B cell (primary cell): ENCODE measurements at regions not wholly inside any gene's neighbourhood (a gene's known extent, or its start where the extent isn't known, plus 50 kb on each side); places are given as distances from the start of the nearest gene placed in this dataset.

Experiments
- ATAC-seq: fragments of 200-7000 bp; cut with Tn5 transposase; one replicate; pipeline ENCODE4 v1.10.0; 2021; ENCODE audit warnings: low read depth, mild to moderate bottlenecking, moderate number of reproducible peaks, moderate library complexity
- CTCF ChIA-PET: fragments of 350-600 bp; sonication (Branson Sonifier 250); formaldehyde crosslinking; loops from one replicate; lab custom pipeline; 2021; ENCODE audit warnings: antibody characterized with exemption, inconsistent platforms; lab: Charles Lee
- POLR2A ChIA-PET: fragments of 350-600 bp; sonication (Branson Sonifier 250); formaldehyde crosslinking; loops from one replicate; lab custom pipeline; 2021; ENCODE audit warnings: antibody characterized with exemption; lab: Charles Lee
- DNase-seq: peaks from one replicate; pipeline ENCODE4 v3.0.0; 2013
- H2AFZ ChIP-seq: 2 replicates; pipeline ENCODE4 v1.6.1; 2012; ENCODE audit warnings: mild to moderate bottlenecking, low read depth, low read length; ENCODE audit not compliant: insufficient read depth, poor library complexity, severe bottlenecking
- H3K27ac ChIP-seq, 2 donors: 1 replicate in 1 of 2; 2 replicates in 1 of 2; pipeline ENCODE4 v1.5.1; 2012 to 2013; ENCODE audit warnings: low read length in 2 of 2, mild to moderate bottlenecking in 2 of 2, moderate library complexity in 1 of 2
- H3K27me3 ChIP-seq, 4 experiments: fragments of 200-600 bp in 1 of 4; sonication (generic) in 1 of 4; replicated peaks in 1 of 4; 1 replicate in 2 of 4; 2 replicates in 2 of 4; pipeline versions ENCODE4 v1.6.1 to v1.7.0; 2013 to 2016; ENCODE audit warnings: low read length in 3 of 4, mild to moderate bottlenecking in 2 of 4, mixed read lengths in 1 of 4, moderate library complexity in 1 of 4; ENCODE audit not compliant: insufficient read depth in 4 of 4, control insufficient read depth in 3 of 4; ENCODE audit errors: control extremely low read depth in 1 of 4
- H3K36me3 ChIP-seq, 2 experiments: replicated peaks in 1 of 2; 1 replicate in 1 of 2; 2 replicates in 1 of 2; pipeline versions ENCODE4 v1.6.1 to v1.7.1; 2013; ENCODE audit warnings: low read length in 1 of 2; ENCODE audit not compliant: insufficient read depth in 2 of 2, control insufficient read depth in 1 of 2; ENCODE audit errors: control extremely low read depth in 1 of 2, extremely low read depth in 1 of 2
- H3K4me1 ChIP-seq, 2 donors: fragments of 200-600 bp in 1 of 2; sonication (generic) in 1 of 2; 1 replicate in 1 of 2; 2 replicates in 1 of 2; pipeline versions ENCODE4 v1.5.1 to v1.6.1; 2013 to 2017; ENCODE audit warnings: low read length in 2 of 2; ENCODE audit not compliant: control insufficient read depth in 2 of 2, insufficient read depth in 2 of 2
- H3K4me2 ChIP-seq: replicated peaks from 2 replicates; pipeline ENCODE3; 2012; ENCODE audit warnings: mild to moderate bottlenecking, low read depth, low read length; ENCODE audit not compliant: poor library complexity, severe bottlenecking
- H3K4me3 ChIP-seq, 5 experiments: fragments of 200-600 bp in 1 of 5; sonication (generic) in 1 of 5; 1 replicate in 3 of 5; 2 replicates in 2 of 5; pipeline versions ENCODE4 v1.5.1 to v1.7.0; 2011 to 2016; ENCODE audit warnings: low read length in 4 of 5, mild to moderate bottlenecking in 4 of 5, low read depth in 2 of 5, control low read depth in 1 of 5, moderate library complexity in 1 of 5; ENCODE audit not compliant: insufficient read depth in 1 of 5; ENCODE audit errors: control extremely low read depth in 1 of 5, extremely low read depth in 1 of 5
- H3K79me2 ChIP-seq: fragments of 200-600 bp; sonication (generic); one replicate; pipeline ENCODE4 v1.6.0; 2016; ENCODE audit warnings: low read length; ENCODE audit not compliant: control insufficient read depth, insufficient read depth
- H3K9ac ChIP-seq: fragments of 200-600 bp; sonication (generic); 2 replicates; pipeline ENCODE4 v1.6.1; 2017; ENCODE audit warnings: mild to moderate bottlenecking, low read length, moderate library complexity
- H3K9me3 ChIP-seq, 3 donors: one replicate each; pipeline versions ENCODE4 v1.6.1 to v1.7.1; 2013; ENCODE audit warnings: low read length in 2 of 3; ENCODE audit not compliant: control insufficient read depth in 2 of 3, insufficient read depth in 1 of 3; ENCODE audit errors: control extremely low read depth in 1 of 3
- H4K20me1 ChIP-seq: 2 replicates; pipeline ENCODE4 v1.6.0; 2012; ENCODE audit warnings: mild to moderate bottlenecking, low read length; ENCODE audit not compliant: insufficient read depth, control insufficient read depth, poor library complexity, severe bottlenecking
- H3K27ac Mint-ChIP-seq: one replicate; pipeline ENCODE4 v1.8.0; 2021; ENCODE audit warnings: mixed read lengths
- H3K27me3 Mint-ChIP-seq: one replicate; pipeline ENCODE4 v1.8.0; 2021; ENCODE audit warnings: mixed read lengths
- H3K4me1 Mint-ChIP-seq: one replicate; pipeline ENCODE4 v1.8.0; 2021; ENCODE audit warnings: mixed read lengths
- H3K4me3 Mint-ChIP-seq: one replicate; pipeline ENCODE4 v1.8.0; 2021; ENCODE audit warnings: mixed read lengths
- H3K9me3 Mint-ChIP-seq: one replicate; pipeline ENCODE4 v1.8.0; 2022; ENCODE audit warnings: mixed read lengths; ENCODE audit not compliant: insufficient read depth
- CTCF ChIP-seq: fragments of 200-600 bp; IDR thresholded peaks from one replicate; pipeline ENCODE4 v1.8.0; 2022; ENCODE audit warnings: antibody characterized with exemption, mild to moderate bottlenecking
- EZH2 ChIP-seq: IDR thresholded peaks from 2 replicates; pipeline ENCODE4 v1.6.1; 2012; ENCODE audit warnings: borderline replicate concordance, low read depth, mild to moderate bottlenecking, moderate library complexity, low read length; ENCODE audit not compliant: insufficient read depth, poor library complexity, severe bottlenecking
- WGBS: methylation state at CpG from one replicate; pipeline ENCODE4 v1.1.5; 2013; ENCODE audit warnings: missing lambda C conversion rate; ENCODE audit not compliant: insufficient coverage; 5-methylcytosine and 5-hydroxymethylcytosine counted together
- intact Hi-C: fragments of 100-400 bp; cut with micrococcal nuclease; formaldehyde crosslinking; loops from one replicate; pipeline ENCODE4 v1.10.0; 2022

- no peaks in the 10 kb centered on the region for H3K9me3 Mint-ChIP-seq
- no peak overlapping the region for H3K27ac ChIP-seq
- H3K4me2 ChIP-seq = no peak overlapping the region
- no peak overlapping the region for H2AFZ ChIP-seq
- ChIA-PET CTCF (interaction anchor here (0.6 to 2.5 kb wide), 3 partner anchors 56 to 175 kb away, joined by 3 to 13 read pairs (median 3); partner anchors contain the start of gene SH3GLB1), POLR2A (no interaction called here)
- 50% methylated on average over 2 of the region's 4 CpGs for WGBS
- no peak overlapping the region for H3K27ac Mint-ChIP-seq
- ATAC-seq (no peak), DNase-seq (no peak)
- no peak overlapping the region for H3K4me3 Mint-ChIP-seq
- H3K4me3 ChIP-seq = no peak overlapping the region
- no peaks in the 10 kb centered on the region for H3K27me3 Mint-ChIP-seq
- H3K9ac ChIP-seq = no peak overlapping the region
- no peaks in the 10 kb centered on the region for H3K36me3 ChIP-seq
- H3K9me3 ChIP-seq = no peaks in the 10 kb centered on the region
- intact Hi-C loops = no loop called here
- TF ChIP-seq EZH2 = no peak
- no peak for TF ChIP-seq CTCF
- no peaks in the 10 kb centered on the region for H3K79me2 ChIP-seq
- peaks cover 13% of the 10 kb centered on the region for H3K4me1 Mint-ChIP-seq
- no peaks in the 10 kb centered on the region for H3K27me3 ChIP-seq
- H4K20me1 ChIP-seq = no peaks in the 10 kb centered on the region
- H3K4me1 ChIP-seq = peaks cover 0 to 3% of the 10 kb centered on the region in 2 donors
Measured at GRCh38 chr1:86648255-86648654, 56.1 kb upstream of the SH3GLB1 start.

- Histone ChIP-seq H3K27ac (no peak overlapping the region), H3K9me3 (no peaks in the 10 kb centered on the region), H3K4me2 (no peak overlapping the region), H3K4me3 (no peak overlapping the region), H3K9ac (no peak overlapping the region), H3K79me2 (no peaks in the 10 kb centered on the region), H3K4me1 (peaks cover 0 to 3% of the 10 kb centered on the region in 2 donors), H2AFZ (no peak overlapping the region), H3K36me3 (no peaks in the 10 kb centered on the region), H4K20me1 (no peaks in the 10 kb centered on the region), H3K27me3 (no peaks in the 10 kb centered on the region)
- 100% methylated on average over 11 of the region's 14 CpGs for WGBS
- TF ChIP-seq EZH2 (no peak), CTCF (no peak)
- no peak overlapping the region for H3K4me3 Mint-ChIP-seq
- no peaks in the 10 kb centered on the region for H3K9me3 Mint-ChIP-seq
- DNase-seq = no peak
- POLR2A ChIA-PET = no interaction called here
- CTCF ChIA-PET = interaction anchor here (0.7 to 2.5 kb wide), 7 partner anchors 9 to 269 kb away, joined by 3 to 13 read pairs (median 4); no protein-coding TSS in a partner anchor
- intact Hi-C loops = no loop called here
- H3K4me1 Mint-ChIP-seq = peaks cover 13% of the 10 kb centered on the region
- no peaks in the 10 kb centered on the region for H3K27me3 Mint-ChIP-seq
- H3K27ac Mint-ChIP-seq = no peak overlapping the region
- no peak for ATAC-seq
Measured at GRCh38 chr1:86649618-86650017, 54.8 kb upstream of the SH3GLB1 start.
